ENCODE measurements at regions not wholly inside any gene's neighbourhood (a gene's known extent, or its start where the extent isn't known, plus 50 kb on each side); places are given as distances from the start of the nearest gene placed in this dataset.

DNA sequence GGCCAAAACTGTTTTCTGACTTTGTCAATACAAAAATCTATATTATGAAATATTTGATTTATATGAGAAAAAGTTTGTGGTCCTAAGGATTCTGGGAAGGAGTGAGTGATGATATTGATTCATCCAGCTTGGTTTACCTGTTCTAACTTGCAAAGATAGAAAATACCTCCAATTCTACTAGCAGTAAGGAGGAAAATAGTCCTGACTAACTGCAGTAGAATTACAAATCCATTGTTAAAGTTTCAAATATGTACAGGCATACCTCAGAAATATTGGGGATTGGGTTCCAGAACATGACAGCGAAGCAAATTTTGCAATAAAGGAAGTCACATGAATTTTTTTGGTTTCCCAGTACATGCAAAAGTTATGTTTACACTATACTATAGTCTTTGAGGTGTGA lies 158.8 kb upstream of the CYRIA start:
- TF ChIP-seq, protein P1, sequence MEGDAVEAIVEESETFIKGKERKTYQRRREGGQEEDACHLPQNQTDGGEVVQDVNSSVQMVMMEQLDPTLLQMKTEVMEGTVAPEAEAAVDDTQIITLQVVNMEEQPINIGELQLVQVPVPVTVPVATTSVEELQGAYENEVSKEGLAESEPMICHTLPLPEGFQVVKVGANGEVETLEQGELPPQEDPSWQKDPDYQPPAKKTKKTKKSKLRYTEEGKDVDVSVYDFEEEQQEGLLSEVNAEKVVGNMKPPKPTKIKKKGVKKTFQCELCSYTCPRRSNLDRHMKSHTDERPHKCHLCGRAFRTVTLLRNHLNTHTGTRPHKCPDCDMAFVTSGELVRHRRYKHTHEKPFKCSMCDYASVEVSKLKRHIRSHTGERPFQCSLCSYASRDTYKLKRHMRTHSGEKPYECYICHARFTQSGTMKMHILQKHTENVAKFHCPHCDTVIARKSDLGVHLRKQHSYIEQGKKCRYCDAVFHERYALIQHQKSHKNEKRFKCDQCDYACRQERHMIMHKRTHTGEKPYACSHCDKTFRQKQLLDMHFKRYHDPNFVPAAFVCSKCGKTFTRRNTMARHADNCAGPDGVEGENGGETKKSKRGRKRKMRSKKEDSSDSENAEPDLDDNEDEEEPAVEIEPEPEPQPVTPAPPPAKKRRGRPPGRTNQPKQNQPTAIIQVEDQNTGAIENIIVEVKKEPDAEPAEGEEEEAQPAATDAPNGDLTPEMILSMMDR (IDR thresholded peaks at IDR 0.05) = no peak
- TF ChIP-seq POLR2A (IDR thresholded peaks at IDR 0.05) (no peak), POLR2AphosphoS5 (IDR thresholded peaks at IDR 0.05; ENCODE audit: insufficient read depth in 1 of 2, low read depth in 1 of 2) (no peak)
